Fibroblast of skin of right biceps (primary cell): ENCODE measurements at regions not wholly inside any gene's neighbourhood (a gene's known extent, or its start where the extent isn't known, plus 50 kb on each side); places are given as distances from the start of the nearest gene placed in this dataset.
"Not testable (repeated sequence)": the region's sequence is repeated elsewhere in the genome, so short reads cannot be mapped to it uniquely, and the experiment has no call there.

ENCODE experiments used
- DNase-seq: peaks from one replicate; pipeline ENCODE4 v3.0.0-alpha.2; 2013

- peak; percentile 72 for DNase-seq
These were observed 493.4 kb downstream of the TNS3 start for GRCh38 chr7:47088329-47089067.

- peak; percentile 48 for DNase-seq
These were observed 494.0 kb downstream of the TNS3 start for GRCh38 chr7:47087866-47088265.

- DNase-seq = peak; percentile 20
These were observed 496.2 kb downstream of the TNS3 start for GRCh38 chr7:47085491-47086275.

GRCh38 chr7:47083476-47084250 is 498.2 kb downstream of the TNS3 start:
- DNase-seq = no peak

GRCh38 chr7:47080816-47081215 is 501.1 kb downstream of the TNS3 start:
- DNase-seq = peak; percentile 40

GRCh38 chr7:47078241-47078640 is 503.7 kb downstream of the TNS3 start:
- DNase-seq = peak; percentile 49

- DNase-seq = no peak
These were observed 507.2 kb downstream of the TNS3 start for GRCh38 chr7:47074702-47075153.

GRCh38 chr7:47073284-47073683 is 508.6 kb downstream of the TNS3 start:
- DNase-seq = no peak

GRCh38 chr7:47071866-47072265 is 510.0 kb downstream of the TNS3 start:
- DNase-seq = no peak

- no peak for DNase-seq
These were observed 512.4 kb downstream of the TNS3 start for GRCh38 chr7:47069385-47070076.

- no peak for DNase-seq
These were observed 514.8 kb downstream of the TNS3 start for GRCh38 chr7:47066976-47067614.

GRCh38 chr7:47056731-47057130 is 525.2 kb downstream of the TNS3 start:
- no peak for DNase-seq

GRCh38 chr7:47052541-47053208 is 529.2 kb downstream of the TNS3 start:
- DNase-seq = not testable (repeated sequence)

- no peak for DNase-seq
These were observed 532.6 kb downstream of the TNS3 start for GRCh38 chr7:47049234-47049774.

- peak; percentile 47 for DNase-seq
These were observed 534.5 kb downstream of the TNS3 start for GRCh38 chr7:47047384-47047783.

- DNase-seq = no peak
These were observed 535.0 kb downstream of the TNS3 start for GRCh38 chr7:47046949-47047348.

GRCh38 chr7:47045207-47046051 is 536.5 kb downstream of the TNS3 start:
- DNase-seq = peak; percentile 72

GRCh38 chr7:47044625-47045024 is 537.3 kb downstream of the TNS3 start:
- no peak for DNase-seq

GRCh38 chr7:47043304-47043703 is 538.6 kb downstream of the TNS3 start:
- DNase-seq = no peak

GRCh38 chr7:47042669-47043068 is 539.2 kb downstream of the TNS3 start:
- DNase-seq = no peak
